CD14-positive monocyte (primary cell): ENCODE measurements at regions not wholly inside any gene's neighbourhood (a gene's known extent, or its start where the extent isn't known, plus 50 kb on each side); places are given as distances from the start of the nearest gene placed in this dataset.
A peak's percentile ranks its signal among the peaks of the same experiment; 100 is the strongest.

ENCODE experiments used
- DNase-seq, 3 donors: peaks; one replicate each; pipeline ENCODE4 v3.0.0-alpha.2; 2011 to 2022
- H2AFZ ChIP-seq: 2 replicates; pipeline ENCODE4 v1.6.0; 2012; ENCODE audit warnings: mild to moderate bottlenecking, low read depth, low read length, inconsistent platforms; ENCODE audit not compliant: insufficient read depth, poor library complexity, severe bottlenecking
- H3K27ac ChIP-seq, 2 donors: 1 replicate in 1 of 2; 2 replicates in 1 of 2; pipeline ENCODE4 v1.5.1; 2012 to 2013; ENCODE audit warnings: low read length in 2 of 2, control low read depth in 1 of 2, inconsistent platforms in 1 of 2, low read depth in 1 of 2, mild to moderate bottlenecking in 1 of 2
- H3K27me3 ChIP-seq, 2 donors: one replicate each; pipeline versions ENCODE4 v1.6.0 to v1.6.1; 2011 to 2013; ENCODE audit warnings: low read length in 2 of 2; ENCODE audit not compliant: control insufficient read depth in 2 of 2, insufficient read depth in 2 of 2
- H3K36me3 ChIP-seq, 2 donors: replicated peaks in 1 of 2; 1 replicate in 1 of 2; 2 replicates in 1 of 2; pipeline versions ENCODE4 v1.5.1 to v1.6.1; 2012 to 2013; ENCODE audit warnings: low read length in 2 of 2, control low read depth in 1 of 2, inconsistent platforms in 1 of 2, mild to moderate bottlenecking in 1 of 2; ENCODE audit not compliant: insufficient read depth in 2 of 2, control insufficient read depth in 1 of 2
- H3K4me1 ChIP-seq, 2 donors: 1 replicate in 1 of 2; 2 replicates in 1 of 2; pipeline versions ENCODE4 v1.5.1 to v1.6.1; 2012 to 2013; ENCODE audit warnings: low read length in 2 of 2, control low read depth in 1 of 2, inconsistent platforms in 1 of 2, mild to moderate bottlenecking in 1 of 2, moderate library complexity in 1 of 2; ENCODE audit not compliant: insufficient read depth in 2 of 2, control insufficient read depth in 1 of 2
- H3K4me2 ChIP-seq: replicated peaks from 2 replicates; pipeline ENCODE3; 2012; ENCODE audit warnings: low read length, moderate library complexity, mild to moderate bottlenecking; ENCODE audit not compliant: poor library complexity, severe bottlenecking; ENCODE audit errors: extremely low read depth
- H3K4me3 ChIP-seq, 3 experiments: fragments of 200-600 bp in 1 of 3; sonication (generic) in 1 of 3; replicated peaks in 1 of 3; 1 replicate in 2 of 3; 2 replicates in 1 of 3; pipeline ENCODE4 v1.5.1; 2011 to 2013; ENCODE audit warnings: low read length in 3 of 3, mild to moderate bottlenecking in 3 of 3, control low read depth in 2 of 3, low read depth in 2 of 3, inconsistent platforms in 1 of 3, moderate library complexity in 1 of 3
- H3K79me2 ChIP-seq: 2 replicates; pipeline ENCODE4 v1.6.0; 2012; ENCODE audit warnings: mild to moderate bottlenecking, control low read depth, inconsistent platforms, low read length, moderate library complexity; ENCODE audit not compliant: insufficient read depth
- H3K9ac ChIP-seq: 2 replicates; pipeline ENCODE4 v1.6.0; 2017; ENCODE audit warnings: low read length, mild to moderate bottlenecking; ENCODE audit not compliant: insufficient read depth, poor library complexity, severe bottlenecking
- H3K9me3 ChIP-seq, 2 donors: replicated peaks in 1 of 2; 1 replicate in 1 of 2; 2 replicates in 1 of 2; pipeline versions ENCODE4 v1.5.1 to v1.6.1; 2012 to 2013; ENCODE audit warnings: low read length in 2 of 2, control low read depth in 1 of 2; ENCODE audit not compliant: control insufficient read depth in 1 of 2, insufficient read depth in 1 of 2
- H4K20me1 ChIP-seq: 2 replicates; pipeline ENCODE4 v1.6.0; 2012; ENCODE audit warnings: mild to moderate bottlenecking, low read length, control low read depth, moderate library complexity; ENCODE audit not compliant: insufficient read depth
- H3K27ac Mint-ChIP-seq, 7 donors: one replicate each; pipeline ENCODE4 v1.8.0; 2020; ENCODE audit warnings: mild to moderate bottlenecking in 7 of 7, mixed read lengths in 7 of 7, moderate library complexity in 6 of 7, inconsistent platforms in 2 of 7
- H3K27me3 Mint-ChIP-seq, 3 donors: one replicate each; pipeline ENCODE4 v1.8.0; 2021 to 2022; ENCODE audit warnings: low read depth in 3 of 3, mild to moderate bottlenecking in 3 of 3, mixed read lengths in 3 of 3, moderate library complexity in 3 of 3, inconsistent platforms in 1 of 3
- H3K36me3 Mint-ChIP-seq, 2 donors: one replicate each; pipeline ENCODE4 v1.8.0; 2020; ENCODE audit warnings: mixed read lengths in 2 of 2, inconsistent platforms in 1 of 2, mild to moderate bottlenecking in 1 of 2
- H3K4me1 Mint-ChIP-seq: one replicate; pipeline ENCODE4 v1.8.0; 2020; ENCODE audit warnings: mild to moderate bottlenecking, mixed read lengths
- H3K4me3 Mint-ChIP-seq, 2 donors: one replicate each; pipeline ENCODE4 v1.8.0; 2020; ENCODE audit warnings: mild to moderate bottlenecking in 2 of 2, mixed read lengths in 2 of 2, moderate library complexity in 1 of 2
- H3K9me3 Mint-ChIP-seq, 7 donors: one replicate each; pipeline ENCODE4 v1.8.0; 2020 to 2022; ENCODE audit warnings: mixed read lengths in 7 of 7, mild to moderate bottlenecking in 6 of 7, moderate library complexity in 6 of 7, inconsistent platforms in 2 of 7
- CTCF ChIP-seq: fragments of 200-600 bp; IDR thresholded peaks from one replicate; pipeline ENCODE4 v1.8.0; 2022; ENCODE audit warnings: antibody characterized with exemption, mild to moderate bottlenecking
- WGBS: methylation state at CpG from one replicate; pipeline ENCODE4 v1.1.5; 2013; ENCODE audit warnings: missing lambda C conversion rate; ENCODE audit not compliant: insufficient coverage; 5-methylcytosine and 5-hydroxymethylcytosine counted together
- intact Hi-C, 2 donors: fragments of 100-400 bp; cut with micrococcal nuclease; formaldehyde crosslinking; loops; one replicate each; pipeline versions ENCODE4 v1.15.0 to v1.15.1; 2023

GRCh38 chr2:57880967-57881366, 165.6 kb upstream of the VRK2 start:
- Mint-ChIP-seq H3K27me3 (no peaks in the 10 kb centered on the region), H3K27ac (peak overlapping the region in 1 of 7 donors; percentile 84), H3K36me3 (no peaks in the 10 kb centered on the region), H3K4me1 (peaks cover 3% of the 10 kb centered on the region), H3K4me3 (no peak overlapping the region), H3K9me3 (no peaks in the 10 kb centered on the region)
- H3K4me2 ChIP-seq, result no peak overlapping the region
- H3K4me1 ChIP-seq, result no peaks in the 10 kb centered on the region
- intact Hi-C loops, result no loop called here
- H3K36me3 ChIP-seq, result no peaks in the 10 kb centered on the region
- H2AFZ ChIP-seq, result no peak overlapping the region
- DNase-seq, result no peak
- no peak for TF ChIP-seq CTCF
- H3K4me3 ChIP-seq, result no peak overlapping the region
- H3K9me3 ChIP-seq, result no peaks in the 10 kb centered on the region
- H3K9ac ChIP-seq, result no peak overlapping the region
- no peaks in the 10 kb centered on the region for H3K27me3 ChIP-seq
- WGBS, result 100% methylated on average over 3 of the region's 5 CpGs
- no peaks in the 10 kb centered on the region for H4K20me1 ChIP-seq
- no peaks in the 10 kb centered on the region for H3K79me2 ChIP-seq
- H3K27ac ChIP-seq, result no peak overlapping the region

DNA sequence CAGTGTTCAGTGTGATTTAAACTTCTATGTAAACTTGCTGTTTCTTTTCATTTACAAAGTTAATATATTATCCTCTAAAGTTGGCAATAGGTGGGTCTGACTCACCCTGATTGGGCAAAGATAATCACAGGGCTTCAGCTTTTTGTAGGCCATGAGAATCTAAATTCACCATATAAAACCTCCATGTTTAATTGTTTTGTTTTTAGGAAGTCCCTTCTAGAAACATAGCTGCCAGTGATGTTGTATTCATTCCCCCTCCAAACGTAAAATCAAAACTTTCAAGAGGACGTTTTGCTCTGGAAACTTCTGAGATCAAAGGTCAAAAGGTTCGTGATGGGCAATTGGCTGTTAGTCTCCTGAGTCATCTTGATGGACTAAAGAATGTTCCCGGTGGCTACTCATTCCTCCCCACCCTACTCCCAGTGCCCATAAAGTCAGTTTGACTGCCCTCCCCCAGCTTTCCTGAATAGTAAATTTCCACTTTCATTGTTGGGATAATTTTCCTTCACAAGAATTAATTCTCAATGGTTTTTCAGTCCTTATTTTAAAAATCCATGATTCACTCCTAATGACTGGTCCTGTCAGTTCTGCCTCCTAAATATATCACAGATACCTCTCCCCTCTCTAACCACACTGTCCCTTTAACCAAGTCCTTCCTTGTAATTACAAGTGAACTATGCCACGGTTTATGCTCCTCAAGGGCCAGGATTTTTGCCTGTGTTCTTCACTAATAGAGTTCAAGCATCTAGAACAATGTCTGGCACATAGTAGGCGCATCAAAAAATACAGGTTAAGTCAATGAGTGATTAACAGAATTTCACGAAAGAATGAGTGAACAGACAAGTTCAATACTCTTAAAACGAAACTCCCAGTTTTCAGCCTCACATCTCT, 164.4 kb upstream of the VRK2 start:
- WGBS, result 88% methylated on average over 5 of the region's 8 CpGs
- no peaks in the 10 kb centered on the region for H3K9me3 Mint-ChIP-seq

More for the DNA sequence above, 164.4 kb upstream of the VRK2 start:
- Mint-ChIP-seq H3K36me3 (no peaks in the 10 kb centered on the region), H3K27ac (no peak overlapping the region), H3K4me1 (no peaks in the 10 kb centered on the region), H3K4me3 (no peak overlapping the region), H3K27me3 (peaks cover 0 to 2% (median 0%) of the 10 kb centered on the region in 3 donors)
- Histone ChIP-seq H3K27me3 (no peaks in the 10 kb centered on the region), H3K9ac (no peak overlapping the region), H4K20me1 (no peaks in the 10 kb centered on the region), H3K36me3 (no peaks in the 10 kb centered on the region), H2AFZ (no peak overlapping the region), H3K4me3 (no peak overlapping the region), H3K4me1 (no peaks in the 10 kb centered on the region), H3K27ac (no peak overlapping the region), H3K9me3 (no peaks in the 10 kb centered on the region), H3K4me2 (no peak overlapping the region), H3K79me2 (no peaks in the 10 kb centered on the region)
- no peak for DNase-seq
- no peak for TF ChIP-seq CTCF
- intact Hi-C loops, result no loop called here
